GM12892 (cell line): ENCODE measurements at regions not wholly inside any gene's neighbourhood (a gene's known extent, or its start where the extent isn't known, plus 50 kb on each side); places are given as distances from the start of the nearest gene placed in this dataset.

Experiments used
- POLR2A ChIP-seq: IDR thresholded peaks from 2 replicates; pipeline ENCODE4 v1.6.1; 2011; ENCODE audit warnings: low read depth, low read length, control low read depth
- POLR2AphosphoS5 ChIP-seq: IDR thresholded peaks from 2 replicates; pipeline ENCODE4 v1.6.1; 2011; ENCODE audit warnings: low read depth, low read length, control low read depth

DNA sequence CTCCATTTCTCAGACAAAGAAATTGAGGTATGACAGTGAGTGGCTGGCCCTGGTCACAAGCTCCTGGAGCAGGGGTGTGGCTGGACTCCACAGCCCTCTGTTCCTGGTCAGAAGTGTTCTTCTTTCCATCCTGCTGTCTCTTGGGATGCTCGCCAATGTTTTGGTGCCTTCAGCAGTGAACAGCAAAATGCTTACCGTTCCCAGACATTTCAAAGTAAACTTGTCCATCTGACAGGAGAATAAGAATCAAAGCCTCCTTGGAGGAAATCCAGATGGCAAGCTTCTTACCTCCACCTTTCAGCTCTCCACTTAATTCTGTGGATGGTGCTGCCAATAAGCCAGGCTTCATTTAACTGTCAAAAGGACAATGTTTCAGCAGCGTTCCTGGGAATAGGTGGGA lies 954.1 kb downstream of the UQCRFS1 start:
- no peak for TF ChIP-seq POLR2A
- no peak for TF ChIP-seq POLR2AphosphoS5
